ENCODE measurements at regions not wholly inside any gene's neighbourhood (a gene's known extent, or its start where the extent isn't known, plus 50 kb on each side); places are given as distances from the start of the nearest gene placed in this dataset.

DNA sequence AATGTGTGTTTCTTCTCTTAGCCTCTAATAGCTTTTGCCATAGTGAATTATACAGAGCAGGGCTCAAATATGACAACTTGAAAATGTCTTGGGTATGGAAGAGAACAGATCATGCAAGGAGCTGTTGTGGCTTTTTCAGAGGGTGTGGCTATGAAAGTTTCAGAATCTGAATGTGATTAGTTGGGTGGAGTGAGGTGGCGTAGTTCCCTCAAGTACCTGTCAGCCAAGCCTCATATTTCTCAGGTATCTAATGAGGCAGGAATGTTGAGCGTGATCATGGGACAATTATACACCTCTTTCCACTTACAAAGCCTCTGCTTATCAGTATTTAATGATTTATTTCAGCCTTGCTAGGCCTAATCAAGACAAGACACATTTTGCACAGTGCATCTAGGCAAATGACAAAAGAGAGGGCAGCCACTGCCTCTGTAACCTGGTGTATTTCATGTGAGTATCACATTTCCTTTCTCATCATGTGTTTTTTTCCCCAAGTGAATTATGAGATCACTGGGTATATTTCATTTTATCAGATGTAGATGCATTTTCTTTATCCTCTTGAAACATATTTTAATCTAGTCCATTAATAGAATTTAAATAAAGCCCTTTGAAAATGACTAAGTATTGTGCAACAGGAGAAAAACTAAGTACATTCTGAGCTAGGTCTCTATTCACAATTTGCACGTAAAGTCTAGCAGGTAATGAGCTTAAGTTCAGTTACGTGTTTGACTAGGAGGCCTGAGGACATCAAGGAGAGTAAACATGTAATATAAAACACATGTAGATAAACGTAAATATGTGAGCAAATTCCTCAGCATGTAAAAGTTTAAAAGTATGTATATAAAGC lies 644.4 kb upstream of the IGFBP3 start:
- TF ChIP-seq, protein P1, sequence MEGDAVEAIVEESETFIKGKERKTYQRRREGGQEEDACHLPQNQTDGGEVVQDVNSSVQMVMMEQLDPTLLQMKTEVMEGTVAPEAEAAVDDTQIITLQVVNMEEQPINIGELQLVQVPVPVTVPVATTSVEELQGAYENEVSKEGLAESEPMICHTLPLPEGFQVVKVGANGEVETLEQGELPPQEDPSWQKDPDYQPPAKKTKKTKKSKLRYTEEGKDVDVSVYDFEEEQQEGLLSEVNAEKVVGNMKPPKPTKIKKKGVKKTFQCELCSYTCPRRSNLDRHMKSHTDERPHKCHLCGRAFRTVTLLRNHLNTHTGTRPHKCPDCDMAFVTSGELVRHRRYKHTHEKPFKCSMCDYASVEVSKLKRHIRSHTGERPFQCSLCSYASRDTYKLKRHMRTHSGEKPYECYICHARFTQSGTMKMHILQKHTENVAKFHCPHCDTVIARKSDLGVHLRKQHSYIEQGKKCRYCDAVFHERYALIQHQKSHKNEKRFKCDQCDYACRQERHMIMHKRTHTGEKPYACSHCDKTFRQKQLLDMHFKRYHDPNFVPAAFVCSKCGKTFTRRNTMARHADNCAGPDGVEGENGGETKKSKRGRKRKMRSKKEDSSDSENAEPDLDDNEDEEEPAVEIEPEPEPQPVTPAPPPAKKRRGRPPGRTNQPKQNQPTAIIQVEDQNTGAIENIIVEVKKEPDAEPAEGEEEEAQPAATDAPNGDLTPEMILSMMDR (IDR thresholded peaks at IDR 0.05; ENCODE audit: low read depth, low read length), result no peak
- H3K4me3 ChIP-seq (replicated peaks in 1 of 2; ENCODE audit: low read depth in 2 of 2, low read length in 2 of 2), result no peak overlapping the region
- no peak for DNase-seq (ENCODE audit: low read depth in 2 of 2)

DNA sequence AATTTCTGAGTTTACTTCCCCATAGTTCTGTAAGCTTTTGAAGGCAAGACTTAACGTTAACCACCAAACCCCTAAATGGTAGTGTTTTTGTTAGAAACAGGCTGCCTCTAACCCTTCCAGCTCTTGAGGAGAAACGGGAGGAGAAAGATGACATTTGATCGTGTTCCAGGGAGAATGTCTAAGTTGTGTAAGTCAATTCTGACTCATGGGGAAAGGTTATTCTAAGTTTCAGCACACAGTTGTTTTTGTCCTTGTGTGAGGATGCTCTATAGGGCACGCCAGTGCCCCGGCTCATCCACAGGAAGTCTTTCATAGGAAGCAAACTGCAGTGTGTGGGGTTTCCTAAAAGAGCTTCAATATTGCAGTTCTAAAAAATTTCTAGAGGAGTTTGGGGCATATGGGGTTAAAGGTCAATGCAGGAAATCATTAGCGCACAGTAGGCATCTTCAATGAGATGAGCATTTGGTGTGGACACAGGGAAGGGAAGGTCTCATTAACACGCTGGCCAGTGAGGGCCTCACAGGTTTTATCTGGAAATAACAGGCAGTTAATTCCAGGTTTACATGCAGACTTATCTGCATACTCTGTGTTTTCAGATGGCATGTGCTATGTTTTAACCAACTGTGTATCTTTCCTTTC lies 638.2 kb upstream of the IGFBP3 start:
- DNase-seq (ENCODE audit: low read depth in 2 of 2), result peak; percentile 85
- TF ChIP-seq, protein P1 (IDR thresholded peaks at IDR 0.05; ENCODE audit: low read depth, low read length), result no peak
- H3K4me3 ChIP-seq (replicated peaks in 1 of 2; ENCODE audit: low read depth in 2 of 2, low read length in 2 of 2), result no peak overlapping the region

DNA sequence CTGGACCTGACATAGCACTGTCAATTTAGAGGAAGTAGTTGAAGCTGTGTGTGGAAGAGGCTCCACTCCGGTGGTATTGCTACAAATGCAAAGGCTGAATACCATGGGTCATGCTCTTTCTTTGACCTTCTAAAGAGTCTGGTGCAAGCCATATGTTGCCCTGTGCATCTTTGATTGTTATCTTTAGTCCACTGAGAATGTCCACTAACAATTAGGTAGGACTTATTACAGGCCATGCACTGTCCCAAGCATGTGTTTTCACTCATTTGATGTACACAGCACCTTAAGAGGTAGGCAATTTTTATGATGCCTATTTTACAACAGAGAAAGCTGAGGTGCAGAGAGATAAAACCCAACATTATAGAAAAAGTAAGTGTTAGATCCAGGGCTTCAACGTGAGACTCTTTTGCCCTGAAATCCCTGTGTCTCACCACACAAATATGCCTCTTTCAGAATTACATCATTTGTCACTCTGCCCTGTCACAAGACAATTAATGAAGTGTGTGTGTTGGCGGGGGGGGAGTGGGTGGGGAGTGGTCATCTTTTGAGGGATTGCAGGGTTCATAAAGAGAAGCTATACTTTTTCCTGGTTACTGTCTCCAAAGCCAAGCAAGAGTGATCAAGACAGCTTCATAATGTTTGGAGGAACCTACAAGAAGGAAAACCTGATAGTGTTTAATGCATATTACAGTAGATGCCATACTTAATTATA lies 637.6 kb upstream of the IGFBP3 start:
- H3K4me3 ChIP-seq (replicated peaks in 1 of 2; ENCODE audit: low read depth in 2 of 2, low read length in 2 of 2), result no peak overlapping the region
- TF ChIP-seq, protein P1 (IDR thresholded peaks at IDR 0.05; ENCODE audit: low read depth, low read length), result no peak
- peak; percentile 32 to 53 for DNase-seq (ENCODE audit: low read depth in 2 of 2)

DNA sequence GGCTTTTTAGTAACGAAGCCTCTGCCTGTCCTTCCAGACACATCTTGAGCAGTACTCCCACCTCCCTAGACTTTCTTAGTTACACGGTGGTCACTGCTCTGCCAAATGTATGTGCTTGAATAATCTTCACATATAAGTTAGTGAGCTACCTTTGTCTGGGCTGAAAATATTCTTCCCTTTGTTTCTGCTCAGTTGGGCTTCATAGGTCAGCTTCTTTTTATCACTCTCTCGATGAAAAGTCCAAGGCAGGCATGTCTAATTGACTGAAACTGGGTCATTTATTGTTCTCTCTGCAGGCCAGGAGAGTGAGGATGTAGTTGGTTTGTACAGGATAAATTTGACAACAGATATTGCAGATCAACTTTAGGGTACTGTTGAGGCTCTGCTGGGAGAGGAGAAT lies 636.7 kb upstream of the IGFBP3 start:
- TF ChIP-seq, protein P1 (IDR thresholded peaks at IDR 0.05; ENCODE audit: low read depth, low read length), result no peak
- H3K4me3 ChIP-seq (replicated peaks in 1 of 2; ENCODE audit: low read depth in 2 of 2, low read length in 2 of 2), result no peak overlapping the region
- DNase-seq (ENCODE audit: low read depth in 2 of 2), result no peak

DNA sequence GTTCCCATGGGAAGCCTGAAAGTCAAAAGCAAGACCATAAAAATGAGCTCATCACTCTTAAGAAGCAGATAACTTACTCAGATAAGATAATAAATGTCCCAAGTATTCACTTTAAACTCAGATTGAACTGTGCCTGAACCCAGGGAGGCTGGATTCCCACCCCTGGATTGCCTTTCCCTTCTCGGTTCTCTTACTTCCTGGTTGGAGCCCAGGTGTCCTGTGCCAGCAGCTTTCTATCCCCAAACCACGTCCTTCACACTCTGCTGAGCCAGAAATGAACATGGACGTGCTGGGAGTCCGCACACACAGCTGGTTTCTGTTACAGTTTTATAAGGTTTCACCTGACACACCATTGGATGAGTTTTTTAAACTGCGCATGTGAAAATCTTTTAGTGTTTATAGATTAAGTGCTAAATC lies 636.2 kb upstream of the IGFBP3 start:
- no peak overlapping the region for H3K4me3 ChIP-seq (replicated peaks in 1 of 2; ENCODE audit: low read depth in 2 of 2, low read length in 2 of 2)
- TF ChIP-seq, protein P1 (IDR thresholded peaks at IDR 0.05; ENCODE audit: low read depth, low read length), result no peak
- DNase-seq (ENCODE audit: low read depth in 2 of 2), result peak in 1 of 2 donors; percentile 22

DNA sequence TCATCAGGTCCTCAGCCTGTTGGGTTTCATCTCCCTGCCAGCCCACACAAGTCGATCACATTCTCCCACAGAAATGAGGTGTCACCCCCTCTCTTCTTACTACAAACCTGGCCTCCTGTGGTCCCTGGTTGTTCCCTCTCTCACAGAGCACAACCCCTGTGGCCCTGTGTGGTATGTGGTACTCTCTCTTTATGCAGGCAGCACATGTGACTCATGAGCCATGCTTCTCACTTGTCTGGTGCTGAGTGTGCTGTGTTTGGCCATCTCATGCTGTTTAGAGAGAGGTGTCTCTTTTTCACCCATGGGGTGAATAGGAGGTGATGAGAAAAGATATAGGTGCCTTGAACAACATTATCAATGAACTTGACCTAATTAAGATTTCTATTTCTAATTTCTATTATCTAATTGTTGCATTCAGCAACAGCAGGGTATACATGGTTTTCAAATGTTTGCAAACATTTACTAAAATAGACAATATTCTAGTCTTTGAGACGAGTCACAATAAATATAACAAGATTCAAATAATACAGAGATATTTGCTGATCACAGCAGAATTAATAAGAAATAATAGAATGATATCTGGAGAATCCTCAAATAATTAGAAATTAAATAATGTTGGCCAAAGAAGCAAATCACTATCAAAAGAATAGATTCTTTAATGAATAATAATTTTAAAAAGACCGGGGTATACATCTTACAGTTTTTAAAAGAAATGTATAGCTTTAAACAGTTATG lies 633.8 kb upstream of the IGFBP3 start:
- TF ChIP-seq, protein P1 (IDR thresholded peaks at IDR 0.05; ENCODE audit: low read depth, low read length), result no peak
- peak in 1 of 2 donors; percentile 52 for DNase-seq (ENCODE audit: low read depth in 2 of 2)
- H3K4me3 ChIP-seq (replicated peaks in 1 of 2; ENCODE audit: low read depth in 2 of 2, low read length in 2 of 2), result no peak overlapping the region
